H1 (cell line): ENCODE measurements at regions not wholly inside any gene's neighbourhood (a gene's known extent, or its start where the extent isn't known, plus 50 kb on each side); places are given as distances from the start of the nearest gene placed in this dataset.

ENCODE experiments used
- CTCF ChIA-PET: fragments of 300-600 bp; sonication (Branson Sonifier 250); formaldehyde crosslinking; loops from one replicate; lab custom pipeline; 2021; ENCODE audit not compliant: partially characterized antibody; lab: Charles Lee
- POLR2A ChIA-PET: fragments of 300-600 bp; sonication (Branson Sonifier 250); formaldehyde crosslinking; loops from one replicate; lab custom pipeline; 2021; ENCODE audit warnings: inconsistent platforms; ENCODE audit not compliant: partially characterized antibody; lab: Charles Lee
- DNase-seq, 2 experiments: peaks; one replicate each; pipeline versions ENCODE4 v3.0.0 to v3.0.0-alpha.2; 2010 to 2022; ENCODE audit warnings: low spot score in 2 of 2, low read depth in 1 of 2, mixed read lengths in 1 of 2
- FAIRE-seq: peaks from 2 replicates; lab custom pipeline; 2011; peaks lifted over from hg19 to GRCh38; lab: Jason Lieb, UNC
- H2AFZ ChIP-seq: 2 replicates; pipeline ENCODE4 v1.8.1; 2012; ENCODE audit warnings: low read length, inconsistent platforms
- H2AK5ac ChIP-seq: 2 replicates; pipeline ENCODE4 v1.6.1; 2013; ENCODE audit warnings: low read depth, low read length
- H2BK120ac ChIP-seq: replicated peaks from 2 replicates; pipeline ENCODE3; 2013; ENCODE audit warnings: low read depth, low read length, inconsistent platforms
- H2BK12ac ChIP-seq: 2 replicates; pipeline ENCODE4 v1.6.1; 2013; ENCODE audit warnings: low read depth, low read length
- H2BK15ac ChIP-seq: 2 replicates; pipeline ENCODE4 v1.6.1; 2013; ENCODE audit warnings: low read length
- H2BK20ac ChIP-seq: 2 replicates; pipeline ENCODE4 v1.6.1; 2013; ENCODE audit warnings: low read length
- H2BK5ac ChIP-seq: 2 replicates; pipeline ENCODE4 v1.6.1; 2013; ENCODE audit warnings: low read depth, low read length
- H3K14ac ChIP-seq: 2 replicates; pipeline ENCODE4 v1.6.1; 2013; ENCODE audit warnings: inconsistent platforms; ENCODE audit not compliant: insufficient read length
- H3K18ac ChIP-seq: 2 replicates; pipeline ENCODE4 v1.6.1; 2013; ENCODE audit warnings: low read length; ENCODE audit errors: extremely low read depth
- H3K23ac ChIP-seq: 2 replicates; pipeline ENCODE4 v1.6.1; 2013; ENCODE audit warnings: inconsistent platforms; ENCODE audit not compliant: insufficient read length
- H3K23me2 ChIP-seq: 2 replicates; pipeline ENCODE4 v1.6.1; 2013; ENCODE audit warnings: low read depth, low read length
- H3K27ac ChIP-seq: 2 replicates; pipeline ENCODE4 v1.6.1; 2011; ENCODE audit warnings: low read depth, low read length, inconsistent platforms
- H3K27me3 ChIP-seq, 4 experiments: replicated peaks in 1 of 4; 1 replicate in 1 of 4; 2 replicates in 3 of 4; pipeline versions ENCODE4 v1.6.1 to v1.8.1; 2011 to 2013; ENCODE audit warnings: low read length in 3 of 4, mild to moderate bottlenecking in 3 of 4, inconsistent platforms in 2 of 4, mixed read lengths in 2 of 4, moderate library complexity in 1 of 4; ENCODE audit not compliant: control insufficient read depth in 3 of 4, insufficient read depth in 3 of 4; ENCODE audit errors: extremely low read depth in 1 of 4
- H3K36me3 ChIP-seq, 4 experiments: 2 replicates each; pipeline versions ENCODE4 v1.6.1 to v1.8.1; 2011 to 2013; ENCODE audit warnings: mild to moderate bottlenecking in 4 of 4, low read length in 3 of 4, moderate library complexity in 2 of 4, control low read depth in 1 of 4, inconsistent platforms in 1 of 4; ENCODE audit not compliant: insufficient read depth in 4 of 4, control insufficient read depth in 2 of 4
- H3K4ac ChIP-seq: replicated peaks from 2 replicates; pipeline ENCODE3; 2013; ENCODE audit warnings: low read length, low read depth, mixed read lengths, inconsistent platforms; ENCODE audit not compliant: insufficient read length
- H3K4me1 ChIP-seq, 4 experiments: replicated peaks in 1 of 4; 1 replicate in 1 of 4; 2 replicates in 3 of 4; pipeline versions ENCODE4 v1.6.1 to v1.8.1; 2011 to 2013; ENCODE audit warnings: low read length in 3 of 4, inconsistent platforms in 2 of 4, mixed read lengths in 1 of 4; ENCODE audit not compliant: insufficient read depth in 4 of 4, control insufficient read depth in 3 of 4
- H3K4me2 ChIP-seq, 2 experiments: 2 replicates each; pipeline versions ENCODE4 v1.6.1 to v1.8.1; 2011 to 2013; ENCODE audit warnings: low read depth in 2 of 2, low read length in 2 of 2, control low read depth in 1 of 2, inconsistent platforms in 1 of 2, mild to moderate bottlenecking in 1 of 2; ENCODE audit not compliant: insufficient read depth in 1 of 2
- H3K4me3 ChIP-seq, 4 experiments: fragments of 200-600, 300-600 bp in 1 of 4; sonication (generic), shearing (Covaris generic), sonication (Bioruptor Twin) in 1 of 4; 2 replicates each; pipeline versions ENCODE4 v1.5.1 to v1.8.1; 2011 to 2016; ENCODE audit warnings: low read length in 4 of 4, low read depth in 3 of 4, control low read depth in 2 of 4, inconsistent platforms in 2 of 4, mild to moderate bottlenecking in 2 of 4, mixed read lengths in 1 of 4, moderate library complexity in 1 of 4; ENCODE audit not compliant: insufficient read depth in 2 of 4; ENCODE audit errors: extremely low read depth in 1 of 4
- H3K56ac ChIP-seq: replicated peaks from 2 replicates; pipeline ENCODE3; 2013; ENCODE audit warnings: low read depth, mild to moderate bottlenecking, mixed read lengths, low read length, inconsistent platforms; ENCODE audit not compliant: insufficient read length
- H3K79me1 ChIP-seq: 2 replicates; pipeline ENCODE4 v1.6.1; 2013; ENCODE audit warnings: low read depth, low read length, control low read depth
- H3K79me2 ChIP-seq, 2 experiments: 2 replicates each; pipeline versions ENCODE4 v1.6.1 to v1.8.1; 2012 to 2013; ENCODE audit warnings: low read length in 2 of 2, mild to moderate bottlenecking in 2 of 2, inconsistent platforms in 1 of 2; ENCODE audit not compliant: insufficient read depth in 2 of 2, control insufficient read depth in 1 of 2
- H3K9ac ChIP-seq, 4 experiments: replicated peaks in 1 of 4; 1 replicate in 1 of 4; 2 replicates in 3 of 4; pipeline versions ENCODE4 v1.6.1 to v1.8.1; 2011 to 2013; ENCODE audit warnings: low read depth in 3 of 4, low read length in 3 of 4, control low read depth in 2 of 4, mild to moderate bottlenecking in 2 of 4, moderate library complexity in 2 of 4, inconsistent platforms in 1 of 4; ENCODE audit errors: extremely low read depth in 1 of 4
- H3K9me3 ChIP-seq, 2 experiments: 2 replicates each; pipeline versions ENCODE4 v1.6.1 to v1.8.1; 2012 to 2013; ENCODE audit warnings: mild to moderate bottlenecking in 2 of 2, moderate library complexity in 2 of 2, control low read depth in 1 of 2, inconsistent platforms in 1 of 2, low read depth in 1 of 2, low read length in 1 of 2, mixed read lengths in 1 of 2; ENCODE audit not compliant: insufficient read depth in 2 of 2
- H4K20me1 ChIP-seq, 2 experiments: replicated peaks in 1 of 2; 2 replicates each; pipeline versions ENCODE3 to v1.8.1; 2011 to 2013; ENCODE audit warnings: inconsistent platforms in 2 of 2, low read length in 2 of 2, mild to moderate bottlenecking in 1 of 2; ENCODE audit not compliant: insufficient read depth in 2 of 2, control insufficient read depth in 1 of 2
- H4K5ac ChIP-seq: 2 replicates; pipeline ENCODE4 v1.6.1; 2013; ENCODE audit warnings: low read length, low read depth, mixed read lengths, inconsistent platforms; ENCODE audit not compliant: insufficient read length
- H4K8ac ChIP-seq: 2 replicates; pipeline ENCODE4 v1.8.0; 2013; ENCODE audit warnings: mild to moderate bottlenecking, moderate library complexity, low read length, inconsistent platforms; ENCODE audit not compliant: insufficient read depth; ENCODE audit errors: extremely low read depth
- H4K91ac ChIP-seq: replicated peaks from 2 replicates; pipeline ENCODE3; 2013; ENCODE audit warnings: low read length, mixed read lengths, inconsistent platforms; ENCODE audit not compliant: insufficient read length
- RBBP5 ChIP-seq: IDR thresholded peaks from 2 replicates; pipeline ENCODE4 v1.7.1; 2012; ENCODE audit warnings: low read depth, mild to moderate bottlenecking, inconsistent platforms, low read length, moderate library complexity, borderline replicate concordance
- TEAD4 ChIP-seq: IDR thresholded peaks from 2 replicates; pipeline ENCODE4 v1.6.1; 2012; ENCODE audit warnings: low read depth, low read length, inconsistent platforms, mixed read lengths
- USF2 ChIP-seq: IDR thresholded peaks from 2 replicates; pipeline ENCODE4 v1.6.1; 2011; ENCODE audit warnings: low read length, improper control_type of control experiment
- WGBS, 2 experiments: shearing (Covaris generic) in 1 of 2; methylation state at CpG; one replicate each; pipeline versions ENCODE4 v1.1.6 to v1.1.7; 2013 to 2015; ENCODE audit warnings: low lambda C conversion rate in 2 of 2, mixed read lengths in 2 of 2, inconsistent platforms in 1 of 2, low coverage in 1 of 2, missing lambda C conversion rate in 1 of 2; ENCODE audit not compliant: insufficient replicate concordance in 2 of 2, insufficient coverage in 1 of 2, insufficient read length in 1 of 2; ENCODE audit errors: extremely low coverage in 1 of 2, missing lambda C conversion rate in 1 of 2; 5-methylcytosine and 5-hydroxymethylcytosine counted together

- H2BK120ac ChIP-seq, result no peak overlapping the region
- no peak overlapping the region for H4K5ac ChIP-seq
- no peak overlapping the region for H3K4me3 ChIP-seq
- H3K79me2 ChIP-seq, result no peaks in the 10 kb centered on the region
- H4K91ac ChIP-seq, result no peak overlapping the region
- H3K9ac ChIP-seq, result no peak overlapping the region
- H3K36me3 ChIP-seq, result no peaks in the 10 kb centered on the region
- no peak overlapping the region for H2BK15ac ChIP-seq
- no peak for DNase-seq
- H3K79me1 ChIP-seq, result no peaks in the 10 kb centered on the region
- H2BK12ac ChIP-seq, result no peak overlapping the region
- H3K27me3 ChIP-seq, result no peaks in the 10 kb centered on the region; a peak in 1 of 7 replicates
- no peak overlapping the region for H2BK5ac ChIP-seq
- FAIRE-seq, result no peak
- H2AK5ac ChIP-seq, result no peak overlapping the region
- H3K4me1 ChIP-seq, result peaks cover 0 to 2% (median 0%) of the 10 kb centered on the region in 4 experiments; a peak in 3 of 7 replicates
- no peak overlapping the region for H3K23ac ChIP-seq
- no peak overlapping the region for H3K14ac ChIP-seq
- H3K4me2 ChIP-seq, result no peak overlapping the region
- no peak overlapping the region for H3K27ac ChIP-seq
- no peak overlapping the region for H2BK20ac ChIP-seq
- no peak for TF ChIP-seq RBBP5
- no peak for TF ChIP-seq TEAD4
- TF ChIP-seq USF2, result no peak
- no peaks in the 10 kb centered on the region for H4K20me1 ChIP-seq
- no peak overlapping the region for H3K56ac ChIP-seq
- no peak overlapping the region for H3K18ac ChIP-seq
- CTCF ChIA-PET, result interaction anchor here (1.0 to 8.5 kb wide), 9 partner anchors 9 to 180 kb away, joined by 3 to 442 read pairs (median 6); partner anchors contain the start of genes CCL1, CCL13 and CCL8
- WGBS, 2 experiments, result 80% methylated on average over 4 of the region's 4 CpGs; no CpG with 5 or more reads in 1 of the 2 experiments
- no peak overlapping the region for H3K4ac ChIP-seq
- no peaks in the 10 kb centered on the region for H3K23me2 ChIP-seq
- H2AFZ ChIP-seq, result no peak overlapping the region
- H3K9me3 ChIP-seq, result no peaks in the 10 kb centered on the region; a peak in 1 of 4 replicates
- H4K8ac ChIP-seq, result no peak overlapping the region
- POLR2A ChIA-PET, result no interaction called here
Observed at GRCh38 chr17:34203018-34203638, 52.0 kb upstream of the CCL2 start.
